PFSK-1 (cell line): ENCODE measurements at regions not wholly inside any gene's neighbourhood (a gene's known extent, or its start where the extent isn't known, plus 50 kb on each side); places are given as distances from the start of the nearest gene placed in this dataset.

Experiments
- FOXP2 ChIP-seq: optimal IDR thresholded peaks from 2 replicates; pipeline ENCODE3; 2011; ENCODE audit warnings: borderline replicate concordance, control low read depth, inconsistent platforms; ENCODE audit not compliant: insufficient read depth; ENCODE audit errors: extremely low read length, extremely low read depth
- POLR2AphosphoS5 ChIP-seq: IDR thresholded peaks from 2 replicates; pipeline ENCODE4 v1.6.1; 2012; ENCODE audit warnings: low read depth, mild to moderate bottlenecking, control low read depth, low read length, moderate library complexity
- SIN3A ChIP-seq: IDR thresholded peaks from 2 replicates; pipeline ENCODE4 v1.6.1; 2012; ENCODE audit warnings: mild to moderate bottlenecking, low read length, moderate library complexity, borderline replicate concordance; ENCODE audit not compliant: insufficient read depth
- TAF1 ChIP-seq: IDR thresholded peaks from 2 replicates; pipeline ENCODE4 v1.6.1; 2012; ENCODE audit warnings: low read length, control low read depth, borderline replicate concordance; ENCODE audit not compliant: insufficient read depth
- TF ChIP-seq, protein P1 (sequence below), 2 experiments: IDR thresholded peaks; 2 replicates each; pipeline versions ENCODE4 v1.6.1 to v1.8.0; 2011 to 2012; ENCODE audit warnings: low read depth in 2 of 2, low read length in 2 of 2, control low read depth in 1 of 2, inconsistent platforms in 1 of 2, mild to moderate bottlenecking in 1 of 2, moderate library complexity in 1 of 2; ENCODE audit not compliant: insufficient read depth in 1 of 2

DNA sequence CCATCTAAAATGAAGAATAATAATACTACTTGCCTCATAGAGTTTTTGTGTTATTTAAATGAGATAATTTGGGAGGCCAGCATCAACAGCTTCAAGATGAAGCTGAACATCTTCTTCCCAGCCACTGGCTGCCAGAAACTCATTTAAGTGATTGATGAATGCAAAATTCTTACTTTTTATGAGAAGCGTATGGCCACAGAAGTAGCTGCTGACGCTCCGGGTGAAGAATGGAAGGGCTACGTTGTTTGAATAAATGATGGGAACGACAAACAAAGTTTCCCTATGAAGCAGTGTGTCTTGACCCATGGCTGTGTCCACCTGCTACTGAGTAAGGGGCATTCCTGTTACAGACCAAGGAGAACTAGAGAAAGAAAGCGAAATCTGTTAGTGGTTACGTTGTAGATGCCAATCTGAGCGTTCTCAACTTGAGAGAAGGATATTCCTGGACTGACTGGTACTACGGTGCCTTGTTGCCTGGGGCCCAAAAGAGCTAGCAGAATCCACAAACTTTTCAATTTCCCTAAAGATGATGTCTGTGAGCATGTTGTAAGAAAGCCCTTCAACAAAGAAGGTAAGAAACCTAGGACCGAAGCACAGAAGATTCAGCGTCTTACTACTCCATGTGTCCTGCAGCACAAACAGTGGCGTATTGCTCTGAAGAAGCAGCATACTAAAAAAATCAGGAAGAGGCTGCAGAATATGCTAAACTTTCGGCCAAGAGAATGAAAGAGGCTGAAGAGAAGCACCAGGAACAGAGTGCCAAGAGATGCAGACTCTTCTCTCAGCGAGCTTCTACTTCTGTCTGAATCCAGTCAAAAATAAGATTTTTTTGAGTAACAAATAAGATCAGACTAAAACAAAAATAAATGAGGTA is 100.0 kb upstream of the LRIG3 start:
- TF ChIP-seq TAF1 = no peak
- TF ChIP-seq, protein P1, sequence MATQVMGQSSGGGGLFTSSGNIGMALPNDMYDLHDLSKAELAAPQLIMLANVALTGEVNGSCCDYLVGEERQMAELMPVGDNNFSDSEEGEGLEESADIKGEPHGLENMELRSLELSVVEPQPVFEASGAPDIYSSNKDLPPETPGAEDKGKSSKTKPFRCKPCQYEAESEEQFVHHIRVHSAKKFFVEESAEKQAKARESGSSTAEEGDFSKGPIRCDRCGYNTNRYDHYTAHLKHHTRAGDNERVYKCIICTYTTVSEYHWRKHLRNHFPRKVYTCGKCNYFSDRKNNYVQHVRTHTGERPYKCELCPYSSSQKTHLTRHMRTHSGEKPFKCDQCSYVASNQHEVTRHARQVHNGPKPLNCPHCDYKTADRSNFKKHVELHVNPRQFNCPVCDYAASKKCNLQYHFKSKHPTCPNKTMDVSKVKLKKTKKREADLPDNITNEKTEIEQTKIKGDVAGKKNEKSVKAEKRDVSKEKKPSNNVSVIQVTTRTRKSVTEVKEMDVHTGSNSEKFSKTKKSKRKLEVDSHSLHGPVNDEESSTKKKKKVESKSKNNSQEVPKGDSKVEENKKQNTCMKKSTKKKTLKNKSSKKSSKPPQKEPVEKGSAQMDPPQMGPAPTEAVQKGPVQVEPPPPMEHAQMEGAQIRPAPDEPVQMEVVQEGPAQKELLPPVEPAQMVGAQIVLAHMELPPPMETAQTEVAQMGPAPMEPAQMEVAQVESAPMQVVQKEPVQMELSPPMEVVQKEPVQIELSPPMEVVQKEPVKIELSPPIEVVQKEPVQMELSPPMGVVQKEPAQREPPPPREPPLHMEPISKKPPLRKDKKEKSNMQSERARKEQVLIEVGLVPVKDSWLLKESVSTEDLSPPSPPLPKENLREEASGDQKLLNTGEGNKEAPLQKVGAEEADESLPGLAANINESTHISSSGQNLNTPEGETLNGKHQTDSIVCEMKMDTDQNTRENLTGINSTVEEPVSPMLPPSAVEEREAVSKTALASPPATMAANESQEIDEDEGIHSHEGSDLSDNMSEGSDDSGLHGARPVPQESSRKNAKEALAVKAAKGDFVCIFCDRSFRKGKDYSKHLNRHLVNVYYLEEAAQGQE (IDR thresholded peaks at IDR 0.05; ENCODE audit: insufficient read depth in 1 of 2, low read depth in 2 of 2, low read length in 2 of 2) = no peak
- no peak for TF ChIP-seq POLR2AphosphoS5
- TF ChIP-seq FOXP2 = no peak
- no peak for TF ChIP-seq SIN3A

DNA sequence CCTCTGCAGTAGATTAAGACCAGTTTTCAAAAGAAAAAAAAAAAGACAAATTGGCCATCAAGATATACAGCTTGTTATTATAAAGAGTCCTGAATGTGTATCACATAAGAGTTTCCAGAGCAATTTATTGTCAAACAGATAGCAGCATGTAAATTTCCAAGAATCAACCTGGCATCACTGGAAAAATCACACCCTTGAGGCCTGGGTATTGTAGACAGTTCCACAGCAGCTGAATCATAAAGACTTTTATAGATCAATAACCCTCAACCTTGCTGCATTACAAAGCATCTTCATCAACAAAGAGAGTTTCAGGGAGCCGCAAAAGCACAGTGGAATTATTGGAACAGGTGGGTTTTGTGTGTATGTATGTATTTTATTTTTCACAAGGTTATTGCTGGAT is 94.6 kb upstream of the LRIG3 start:
- TF ChIP-seq, protein P1 (IDR thresholded peaks at IDR 0.05; ENCODE audit: insufficient read depth in 1 of 2, low read depth in 2 of 2, low read length in 2 of 2) = no peak
- TF ChIP-seq POLR2AphosphoS5 (no peak), TAF1 (no peak), SIN3A (no peak), FOXP2 (no peak)

DNA sequence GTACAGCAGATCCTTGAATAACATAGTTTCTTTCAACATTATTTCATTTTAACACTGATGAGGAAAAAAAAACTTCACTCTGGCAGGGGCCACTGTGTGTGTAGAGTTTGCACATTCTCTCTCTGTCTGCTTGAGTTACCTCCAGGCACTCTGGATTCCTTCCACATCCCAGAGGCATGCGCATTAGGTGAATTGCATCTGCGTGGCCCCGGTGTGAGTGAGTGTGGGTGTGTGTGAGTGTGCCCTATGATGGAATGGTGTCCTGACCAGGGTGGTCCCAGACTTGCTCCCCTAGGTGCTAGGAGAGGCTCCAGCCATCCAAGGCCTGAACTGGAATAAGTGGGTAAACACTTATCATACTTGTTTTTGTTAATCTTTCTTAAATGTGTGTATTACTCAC is 90.6 kb upstream of the LRIG3 start:
- TF ChIP-seq, protein P1 (IDR thresholded peaks at IDR 0.05; ENCODE audit: insufficient read depth in 1 of 2, low read depth in 2 of 2, low read length in 2 of 2) = no peak
- TF ChIP-seq SIN3A (no peak), POLR2AphosphoS5 (no peak), FOXP2 (no peak), TAF1 (no peak)

DNA sequence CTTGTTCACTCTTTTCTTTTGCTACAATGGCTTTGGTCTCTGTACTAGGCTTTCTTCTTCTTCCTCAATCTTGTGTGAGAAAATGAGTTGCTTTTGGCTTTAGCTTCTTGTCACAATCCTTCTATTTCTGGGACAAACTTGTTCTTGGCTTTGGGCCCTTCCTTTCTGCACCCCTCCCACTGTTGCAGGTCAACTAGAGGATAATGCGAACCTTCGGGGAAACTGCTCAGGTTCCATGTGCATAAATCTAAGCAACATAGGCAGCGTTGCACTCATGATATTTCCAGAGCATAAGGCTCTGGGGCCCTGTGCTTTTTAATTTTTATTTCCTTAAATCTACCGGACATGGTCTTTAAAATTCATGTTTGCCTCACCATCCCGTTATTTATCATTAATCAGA is 89.8 kb upstream of the LRIG3 start:
- TF ChIP-seq TAF1 (no peak), FOXP2 (no peak), POLR2AphosphoS5 (no peak), SIN3A (no peak)
- TF ChIP-seq, protein P1 (IDR thresholded peaks at IDR 0.05; ENCODE audit: insufficient read depth in 1 of 2, low read depth in 2 of 2, low read length in 2 of 2) = no peak

DNA sequence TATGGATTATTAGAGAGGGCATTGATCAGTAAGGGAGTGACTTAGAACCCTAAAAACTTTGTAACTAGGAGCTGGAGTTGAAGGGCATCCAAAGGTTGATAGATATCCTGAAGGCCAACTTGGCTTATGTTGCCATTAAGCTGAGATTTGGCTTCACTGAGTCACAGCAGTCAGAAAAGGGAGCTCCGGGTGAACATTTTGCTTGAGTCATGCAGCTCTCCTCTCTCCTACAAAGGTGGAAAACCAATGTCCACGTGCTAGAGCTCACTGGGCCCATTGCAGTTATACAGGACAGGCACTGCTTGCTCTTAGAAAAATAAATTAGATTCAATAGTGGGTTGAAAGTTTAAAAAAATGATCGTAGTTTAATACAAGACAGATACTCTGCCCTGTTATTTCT is 87.3 kb upstream of the LRIG3 start:
- TF ChIP-seq FOXP2 (no peak), SIN3A (no peak), POLR2AphosphoS5 (no peak), TAF1 (no peak)
- TF ChIP-seq, protein P1 (IDR thresholded peaks at IDR 0.05; ENCODE audit: insufficient read depth in 1 of 2, low read depth in 2 of 2, low read length in 2 of 2) = no peak
